IPS-18a (cell line): ENCODE measurements at regions not wholly inside any gene's neighbourhood (a gene's known extent, or its start where the extent isn't known, plus 50 kb on each side); places are given as distances from the start of the nearest gene placed in this dataset.
"Not testable (repeated sequence)": the region's sequence is repeated elsewhere in the genome, so short reads cannot be mapped to it uniquely, and the experiment has no call there.

Source experiments
- H3K27ac ChIP-seq: one replicate; pipeline ENCODE4 v1.5.1; 2013; ENCODE audit warnings: low read length
- H3K27me3 ChIP-seq: one replicate; pipeline ENCODE4 v1.6.1; 2013; ENCODE audit warnings: mild to moderate bottlenecking, low read length; ENCODE audit not compliant: control insufficient read depth, insufficient read depth
- H3K36me3 ChIP-seq: one replicate; pipeline ENCODE4 v1.6.1; 2013; ENCODE audit warnings: low read depth, low read length; ENCODE audit not compliant: control insufficient read depth
- H3K4me1 ChIP-seq: one replicate; pipeline ENCODE4 v1.6.1; 2013; ENCODE audit warnings: low read depth, low read length; ENCODE audit not compliant: control insufficient read depth
- H3K4me3 ChIP-seq: one replicate; pipeline ENCODE4 v1.5.1; 2013; ENCODE audit warnings: low read length
- H3K9ac ChIP-seq: one replicate; pipeline ENCODE4 v1.6.1; 2013; ENCODE audit warnings: mild to moderate bottlenecking, low read length, moderate library complexity
- H3K9me3 ChIP-seq: one replicate; pipeline ENCODE4 v1.6.1; 2013; ENCODE audit warnings: low read depth, low read length; ENCODE audit not compliant: control insufficient read depth

DNA sequence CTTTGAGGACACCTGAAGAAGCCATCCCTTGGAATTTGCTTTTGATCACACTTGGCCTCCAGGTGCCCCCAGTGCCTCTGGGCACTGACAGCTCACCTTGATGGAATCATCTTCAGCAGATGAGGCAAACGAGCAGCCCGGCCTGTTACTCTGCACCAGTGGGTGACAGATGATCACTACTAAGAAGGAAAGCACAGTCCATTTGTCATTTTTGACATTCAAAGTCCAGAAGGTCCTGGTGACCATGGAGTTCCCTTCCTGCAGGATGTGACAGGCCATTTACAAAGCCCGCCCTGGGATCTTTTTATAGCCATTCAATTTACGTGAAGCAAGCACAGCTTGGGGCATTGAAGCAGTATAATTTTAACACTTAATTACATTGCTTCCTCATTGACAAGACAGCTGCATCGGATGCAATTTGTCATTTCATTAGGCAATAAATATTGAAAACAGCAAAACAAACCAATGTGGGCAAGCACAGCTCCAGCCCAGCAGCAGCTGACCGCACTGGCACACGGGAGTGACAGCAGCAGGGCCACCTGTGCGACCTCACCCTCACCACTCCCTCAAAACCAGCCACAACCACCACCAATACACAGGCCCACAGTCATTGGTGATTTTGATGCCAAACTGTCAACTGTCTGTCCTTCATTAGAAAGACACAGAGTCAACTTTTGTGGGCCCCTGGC is 76.0 kb upstream of the SLC66A3 start:
- Histone ChIP-seq H3K27ac (no peak overlapping the region), H3K36me3 (no peaks in the 10 kb centered on the region), H3K4me3 (no peak overlapping the region), H3K9me3 (no peaks in the 10 kb centered on the region), H3K27me3 (no peaks in the 10 kb centered on the region), H3K4me1 (no peaks in the 10 kb centered on the region), H3K9ac (no peak overlapping the region)

DNA sequence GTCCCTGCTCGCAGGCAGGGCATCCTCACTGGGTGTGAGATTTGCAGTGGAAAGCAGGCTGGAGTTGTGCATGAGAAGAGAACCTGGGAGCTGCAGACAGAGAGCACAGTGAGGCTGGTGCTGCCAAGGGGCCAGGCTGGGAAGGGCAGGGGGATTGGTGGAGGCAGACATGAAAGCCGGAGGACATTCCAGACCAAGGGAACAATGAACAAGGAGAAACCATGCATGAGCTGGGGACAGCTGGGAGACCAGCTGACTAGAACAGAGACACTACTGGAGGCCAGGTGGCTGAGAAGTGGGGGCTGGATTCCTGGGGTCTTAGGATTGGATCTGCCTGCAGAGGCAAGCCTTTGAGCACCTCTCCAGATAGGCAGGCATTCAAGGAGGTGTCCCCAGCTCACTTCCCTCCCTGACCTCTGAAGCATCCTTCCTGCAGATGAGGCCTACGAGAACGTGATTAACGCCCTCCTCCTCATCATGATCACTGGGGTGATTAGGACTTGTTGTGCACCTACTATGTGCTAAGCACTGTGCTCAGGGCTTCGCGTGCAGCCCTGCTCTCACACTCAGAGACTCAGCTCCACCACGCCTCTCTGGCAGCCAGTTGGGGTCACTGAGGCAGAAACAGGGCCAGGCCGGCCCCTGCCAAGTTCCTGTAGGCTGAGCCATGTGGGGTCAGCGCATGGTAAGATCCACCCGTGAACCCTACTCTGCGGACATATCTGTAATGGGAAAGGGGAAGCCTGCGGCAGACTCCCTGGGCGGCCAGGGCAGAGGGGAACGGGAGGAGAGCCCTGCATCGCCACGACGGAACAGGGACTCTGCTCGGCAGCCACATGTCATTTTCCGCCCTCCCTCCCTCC is 74.8 kb upstream of the SLC66A3 start:
- Histone ChIP-seq H3K36me3 (no peaks in the 10 kb centered on the region), H3K9ac (no peak overlapping the region), H3K4me1 (no peaks in the 10 kb centered on the region), H3K4me3 (no peak overlapping the region), H3K9me3 (no peaks in the 10 kb centered on the region), H3K27me3 (no peaks in the 10 kb centered on the region), H3K27ac (no peak overlapping the region)

DNA sequence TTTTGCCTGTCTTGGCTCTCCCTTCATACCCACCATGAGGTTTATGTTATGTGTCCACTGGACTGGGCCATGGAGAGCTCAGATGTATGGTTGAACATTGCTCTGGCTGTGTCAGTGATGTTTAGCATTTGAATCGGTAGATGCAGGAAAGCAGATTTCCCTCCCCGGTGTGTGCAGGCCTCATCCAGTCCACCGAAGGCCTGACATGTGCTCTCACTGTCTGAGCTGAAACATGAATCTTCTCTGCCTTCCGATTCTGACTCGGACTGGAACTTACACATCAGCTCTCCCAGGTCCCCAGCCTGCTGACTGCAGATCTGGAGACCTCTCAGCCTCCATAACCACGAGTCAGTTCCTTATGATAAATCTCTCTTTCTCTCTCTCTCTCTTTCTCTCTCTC is 72.4 kb upstream of the SLC66A3 start:
- H3K9me3 ChIP-seq: no peaks in the 10 kb centered on the region
- no peak overlapping the region for H3K27ac ChIP-seq
- no peaks in the 10 kb centered on the region for H3K4me1 ChIP-seq
- H3K9ac ChIP-seq: no peak overlapping the region
- no peaks in the 10 kb centered on the region for H3K27me3 ChIP-seq
- no peaks in the 10 kb centered on the region for H3K36me3 ChIP-seq
- no peak overlapping the region for H3K4me3 ChIP-seq

DNA sequence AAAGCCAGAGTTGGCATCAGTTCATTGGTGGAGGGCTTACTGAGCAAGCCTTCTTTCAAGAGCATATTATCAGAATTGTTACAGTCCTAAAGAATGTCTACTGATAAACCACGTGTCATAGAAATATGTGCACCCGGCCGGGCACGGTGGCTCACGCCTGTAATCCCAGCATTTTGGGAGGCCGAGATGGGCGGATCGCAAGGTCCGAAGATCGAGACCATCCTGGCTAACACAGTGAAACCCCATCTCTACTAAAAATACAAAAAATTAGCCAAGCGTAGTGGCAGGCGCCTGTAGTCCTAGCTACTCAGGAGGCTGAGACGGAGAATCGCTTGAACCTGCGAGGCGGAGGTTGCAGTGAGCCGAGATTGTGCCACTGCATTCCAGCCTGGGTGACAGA is 66.4 kb upstream of the SLC66A3 start:
- H3K36me3 ChIP-seq, H3K4me1 ChIP-seq, H3K27me3 ChIP-seq, H3K9ac ChIP-seq, H3K27ac ChIP-seq, H3K4me3 ChIP-seq, H3K9me3 ChIP-seq: not testable (repeated sequence)

- no peaks in the 10 kb centered on the region for H3K9me3 ChIP-seq
- H3K4me1 ChIP-seq: peaks cover 4% of the 10 kb centered on the region
- no peaks in the 10 kb centered on the region for H3K27me3 ChIP-seq
- no peak overlapping the region for H3K27ac ChIP-seq
- no peak overlapping the region for H3K9ac ChIP-seq
- no peak overlapping the region for H3K4me3 ChIP-seq
- no peaks in the 10 kb centered on the region for H3K36me3 ChIP-seq
These were observed 65.1 kb upstream of the SLC66A3 start for GRCh38 chr2:11090187-11090586.

DNA sequence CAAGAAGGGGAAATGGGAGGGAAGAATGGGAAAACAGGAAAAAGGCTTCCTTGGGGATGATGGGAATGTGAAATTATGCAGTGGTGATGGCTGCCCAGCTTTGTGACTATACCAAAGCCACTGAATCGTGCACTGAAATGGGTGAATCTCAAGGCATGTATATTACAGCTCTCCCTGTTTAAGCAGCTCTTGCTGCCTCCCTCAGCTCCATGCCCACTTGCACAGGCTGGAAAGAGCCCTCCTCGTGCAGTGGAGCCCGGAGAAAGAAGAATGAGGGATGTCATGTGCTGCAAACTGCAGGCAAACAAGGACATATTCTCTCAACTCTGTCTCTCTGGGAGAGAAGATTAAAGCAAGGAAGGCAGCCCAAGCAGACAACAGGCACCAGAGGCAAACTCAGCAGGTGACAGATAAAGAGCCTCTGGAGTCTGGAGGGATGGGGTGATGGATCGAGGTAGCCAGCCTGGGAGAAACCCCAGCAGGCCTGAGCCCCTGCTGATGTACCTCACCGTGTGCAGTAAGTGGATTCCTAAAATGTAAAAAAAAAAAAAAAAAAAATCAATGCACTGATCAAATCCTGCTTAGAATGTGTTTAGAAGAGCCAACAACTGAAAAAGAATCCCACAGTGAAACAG is 62.4 kb upstream of the SLC66A3 start:
- Histone ChIP-seq H3K27ac (no peak overlapping the region), H3K27me3 (no peaks in the 10 kb centered on the region), H3K9ac (no peak overlapping the region), H3K4me3 (no peak overlapping the region), H3K9me3 (no peaks in the 10 kb centered on the region), H3K36me3 (no peaks in the 10 kb centered on the region), H3K4me1 (peaks cover 4% of the 10 kb centered on the region)

- peaks cover 4% of the 10 kb centered on the region for H3K4me1 ChIP-seq
- no peaks in the 10 kb centered on the region for H3K9me3 ChIP-seq
- no peaks in the 10 kb centered on the region for H3K36me3 ChIP-seq
- no peaks in the 10 kb centered on the region for H3K27me3 ChIP-seq
- no peak overlapping the region for H3K9ac ChIP-seq
- H3K4me3 ChIP-seq: no peak overlapping the region
- no peak overlapping the region for H3K27ac ChIP-seq
These were observed 61.8 kb upstream of the SLC66A3 start for GRCh38 chr2:11093467-11093866.

DNA sequence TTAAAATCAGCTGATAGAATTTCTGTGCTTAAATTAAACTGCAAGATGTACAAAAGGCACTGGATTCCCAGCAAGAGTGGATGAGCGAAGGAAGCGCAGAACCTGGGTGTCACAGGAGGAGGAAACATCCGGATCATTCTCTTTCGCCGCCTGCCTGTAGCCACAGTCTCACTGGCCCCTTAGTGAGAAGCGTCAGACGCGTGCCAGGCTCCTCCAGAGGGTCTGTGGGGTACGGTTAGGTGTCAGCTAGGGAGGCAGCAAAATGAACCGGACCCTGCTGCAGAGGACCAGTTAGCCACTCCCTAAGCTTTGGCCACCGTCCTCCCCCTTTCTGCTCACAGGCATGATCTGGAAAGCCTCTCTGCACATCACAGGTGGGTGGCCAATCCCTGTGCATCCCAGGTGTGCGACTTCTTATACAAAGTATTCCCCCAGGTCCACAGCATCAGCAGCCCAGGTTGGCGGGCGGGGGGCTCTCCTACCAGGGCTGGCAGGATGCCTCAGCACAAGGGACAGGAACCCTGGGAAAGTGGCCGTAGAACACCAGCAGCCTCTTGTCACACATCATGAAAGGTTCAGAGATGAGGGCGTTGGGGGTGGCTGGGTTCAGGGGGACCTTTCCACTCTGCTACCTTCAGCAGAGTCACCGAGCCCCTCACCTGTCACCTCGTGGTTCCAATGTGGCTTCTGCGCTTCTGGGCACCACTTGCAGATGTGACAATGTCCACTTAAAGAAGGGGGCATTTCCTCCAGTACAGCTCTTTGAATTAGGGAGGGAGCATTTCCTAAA is 61.1 kb upstream of the SLC66A3 start:
- no peaks in the 10 kb centered on the region for H3K27me3 ChIP-seq
- H3K36me3 ChIP-seq: no peaks in the 10 kb centered on the region
- no peak overlapping the region for H3K4me3 ChIP-seq
- no peaks in the 10 kb centered on the region for H3K9me3 ChIP-seq
- H3K9ac ChIP-seq: no peak overlapping the region
- no peak overlapping the region for H3K27ac ChIP-seq
- peaks cover 4% of the 10 kb centered on the region for H3K4me1 ChIP-seq

DNA sequence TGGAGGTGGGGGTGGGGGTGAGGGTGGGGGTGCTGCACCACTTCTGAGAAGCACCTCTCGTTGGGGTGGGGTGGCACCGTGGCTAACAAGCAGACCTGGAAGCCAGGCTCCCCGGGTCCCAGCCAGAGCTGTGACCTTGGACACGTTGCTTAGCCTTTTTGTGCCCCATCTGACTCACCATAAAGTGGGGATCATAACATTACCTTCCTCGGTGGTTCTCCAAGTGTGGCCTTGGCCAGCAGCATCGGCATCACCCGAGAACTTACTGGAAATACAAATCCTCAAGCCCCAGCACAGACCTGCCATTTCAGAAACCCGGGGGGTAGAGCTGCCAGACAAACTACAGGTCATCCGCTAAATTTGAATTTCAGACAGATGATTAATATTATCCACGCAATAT is 58.7 kb upstream of the SLC66A3 start:
- Histone ChIP-seq H3K9me3 (no peaks in the 10 kb centered on the region), H3K27me3 (no peaks in the 10 kb centered on the region), H3K36me3 (no peaks in the 10 kb centered on the region), H3K4me1 (peaks cover 4% of the 10 kb centered on the region), H3K4me3 (no peak overlapping the region), H3K9ac (no peak overlapping the region), H3K27ac (no peak overlapping the region)

DNA sequence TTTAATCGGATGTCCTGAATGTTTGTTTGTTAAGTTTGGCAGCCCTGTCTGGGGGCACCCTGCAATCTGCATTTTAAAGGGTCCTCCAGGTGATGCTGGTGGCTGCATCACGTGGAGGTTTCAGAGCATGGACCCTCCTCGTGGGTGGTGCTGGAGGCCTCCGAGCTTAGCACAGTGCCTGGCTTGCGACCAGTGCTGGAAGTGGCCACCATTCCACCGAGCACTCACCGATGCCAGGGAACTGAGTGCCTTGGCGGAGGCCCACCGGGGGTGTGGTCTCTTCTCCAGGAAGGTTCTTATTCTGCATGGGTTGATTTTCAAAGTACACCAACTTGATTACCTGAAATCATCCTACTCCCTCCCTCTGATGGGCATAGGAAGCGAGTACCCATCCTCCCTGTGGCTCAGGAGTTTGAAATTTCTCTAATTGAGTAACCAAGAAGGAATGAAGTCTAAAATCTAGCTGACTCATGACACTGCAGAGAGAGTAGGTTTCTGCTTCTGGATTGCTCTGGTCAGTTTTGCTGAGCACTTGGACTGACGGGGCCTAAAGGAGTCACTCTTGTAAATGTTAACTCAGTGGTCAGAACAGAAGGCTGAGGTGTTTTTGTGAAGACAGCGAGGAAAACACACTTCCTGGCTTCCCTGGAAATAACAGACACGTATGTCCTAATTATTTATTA is 58.1 kb upstream of the SLC66A3 start:
- Histone ChIP-seq H3K36me3 (no peaks in the 10 kb centered on the region), H3K4me1 (peaks cover 4% of the 10 kb centered on the region), H3K27me3 (no peaks in the 10 kb centered on the region), H3K9me3 (no peaks in the 10 kb centered on the region), H3K27ac (no peak overlapping the region), H3K4me3 (no peak overlapping the region), H3K9ac (no peak overlapping the region)
